ENCODE measurements at regions not wholly inside any gene's neighbourhood (a gene's known extent, or its start where the extent isn't known, plus 50 kb on each side); places are given as distances from the start of the nearest gene placed in this dataset.

DNA sequence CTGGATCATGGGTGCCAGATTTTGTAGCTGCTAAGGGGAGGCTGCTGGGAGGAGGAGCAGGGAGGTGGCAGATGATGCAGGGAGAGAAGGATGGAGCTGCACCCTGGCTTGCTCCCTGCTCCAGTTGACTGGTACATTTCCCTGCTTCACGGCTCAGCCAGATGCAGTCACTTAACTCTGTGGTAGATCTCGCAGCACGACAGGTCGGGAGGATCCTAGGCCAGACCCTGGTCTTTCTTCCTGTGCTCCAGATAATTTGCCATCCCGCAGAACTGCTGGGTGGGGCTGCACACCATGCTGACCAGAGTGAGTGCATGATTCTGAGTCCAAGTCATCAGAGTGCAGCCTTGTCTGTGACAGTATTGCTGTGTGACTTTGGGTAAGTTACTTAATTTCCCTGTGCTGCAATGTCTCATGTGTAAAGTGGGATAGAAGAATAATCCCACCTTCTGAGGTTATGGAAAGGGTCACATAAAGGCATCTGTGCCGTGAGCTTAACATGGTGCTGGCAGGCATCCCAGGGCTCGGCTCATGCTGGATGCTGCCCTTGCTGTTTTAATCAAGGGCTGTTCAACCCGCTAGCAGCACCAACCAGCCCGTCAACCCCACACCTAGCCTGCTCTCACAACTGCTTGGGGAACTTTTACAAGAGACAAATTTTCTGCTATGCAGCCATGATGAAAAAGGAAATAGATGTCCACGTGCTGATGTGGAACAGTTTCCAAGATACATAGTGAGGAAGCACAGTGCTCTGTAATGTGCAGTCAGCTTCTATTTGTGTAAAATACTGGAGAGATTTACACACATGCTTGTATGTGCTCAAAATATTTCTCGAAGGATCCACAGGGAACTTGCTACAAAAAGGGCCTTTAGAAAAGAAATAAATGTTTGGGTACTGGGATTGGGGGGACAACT is 257.9 kb downstream of the CDH26 start:
- H3K36me3 Mint-ChIP-seq (ENCODE audit: low read depth), result no peaks in the 10 kb centered on the region
- Histone ChIP-seq H3K9me3 (ENCODE audit: control insufficient read depth in 1 of 2, insufficient read depth in 1 of 2, low read length in 2 of 2) (no peaks in the 10 kb centered on the region), H3K4me1 (ENCODE audit: insufficient read depth, low read length) (peaks cover 2% of the 10 kb centered on the region), H3K27me3 (ENCODE audit: control insufficient read depth in 1 of 2, insufficient read depth in 2 of 2, low read length in 2 of 2) (no peaks in the 10 kb centered on the region), H3K27ac (ENCODE audit: low read depth in 1 of 2, low read length in 2 of 2) (no peak overlapping the region), H3K36me3 (ENCODE audit: insufficient read depth, low read length) (no peaks in the 10 kb centered on the region), H3K4me3 (ENCODE audit: low read length) (no peak overlapping the region)
- DNase-seq (no peak), ATAC-seq (ENCODE audit: poor library complexity) (no peak)
- intact Hi-C loops (cut with DNase I, micrococcal nuclease), result no loop called here
- CTCF ChIA-PET, result no interaction called here
- POLR2A ChIA-PET, result interaction anchor here (0.7 kb wide), 1 partner anchor 151 kb away, joined by 3 read pairs; no protein-coding TSS in a partner anchor
- H3K9me3 Mint-ChIP-seq, result no peaks in the 10 kb centered on the region
- no peaks in the 10 kb centered on the region for H3K27me3 Mint-ChIP-seq
- H3K4me3 Mint-ChIP-seq, result no peak overlapping the region
- no peak overlapping the region for H3K27ac Mint-ChIP-seq
- TF ChIP-seq, protein P1, sequence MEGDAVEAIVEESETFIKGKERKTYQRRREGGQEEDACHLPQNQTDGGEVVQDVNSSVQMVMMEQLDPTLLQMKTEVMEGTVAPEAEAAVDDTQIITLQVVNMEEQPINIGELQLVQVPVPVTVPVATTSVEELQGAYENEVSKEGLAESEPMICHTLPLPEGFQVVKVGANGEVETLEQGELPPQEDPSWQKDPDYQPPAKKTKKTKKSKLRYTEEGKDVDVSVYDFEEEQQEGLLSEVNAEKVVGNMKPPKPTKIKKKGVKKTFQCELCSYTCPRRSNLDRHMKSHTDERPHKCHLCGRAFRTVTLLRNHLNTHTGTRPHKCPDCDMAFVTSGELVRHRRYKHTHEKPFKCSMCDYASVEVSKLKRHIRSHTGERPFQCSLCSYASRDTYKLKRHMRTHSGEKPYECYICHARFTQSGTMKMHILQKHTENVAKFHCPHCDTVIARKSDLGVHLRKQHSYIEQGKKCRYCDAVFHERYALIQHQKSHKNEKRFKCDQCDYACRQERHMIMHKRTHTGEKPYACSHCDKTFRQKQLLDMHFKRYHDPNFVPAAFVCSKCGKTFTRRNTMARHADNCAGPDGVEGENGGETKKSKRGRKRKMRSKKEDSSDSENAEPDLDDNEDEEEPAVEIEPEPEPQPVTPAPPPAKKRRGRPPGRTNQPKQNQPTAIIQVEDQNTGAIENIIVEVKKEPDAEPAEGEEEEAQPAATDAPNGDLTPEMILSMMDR (IDR thresholded peaks at IDR 0.05), result no peak
- H3K4me1 Mint-ChIP-seq (ENCODE audit: low read depth), result peaks cover 3% of the 10 kb centered on the region

DNA sequence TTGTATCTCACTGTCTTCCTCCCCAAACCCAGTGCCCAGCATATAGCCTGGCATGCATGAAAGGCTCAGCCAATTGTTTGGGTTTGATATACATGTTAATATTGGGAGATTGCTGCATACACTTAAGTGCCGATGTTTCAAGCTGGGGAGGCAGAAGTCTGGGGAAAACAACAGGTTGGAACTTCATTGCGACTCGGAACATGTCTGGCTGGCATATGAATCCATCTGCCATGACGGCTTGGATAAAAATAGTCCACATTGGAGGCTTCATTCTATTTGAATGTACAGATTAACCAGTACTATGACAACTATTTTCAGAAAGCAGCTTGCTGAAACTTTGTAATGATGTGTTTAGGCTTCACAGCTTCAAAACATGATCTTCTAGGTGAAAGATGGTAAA is 261.0 kb downstream of the CDH26 start:
- ChIA-PET CTCF (no interaction called here), POLR2A (no interaction called here)
- H3K9me3 Mint-ChIP-seq, result no peaks in the 10 kb centered on the region
- no peaks in the 10 kb centered on the region for H3K4me1 ChIP-seq (ENCODE audit: insufficient read depth, low read length)
- H3K4me1 Mint-ChIP-seq (ENCODE audit: low read depth), result no peaks in the 10 kb centered on the region
- TF ChIP-seq, protein P1 (IDR thresholded peaks at IDR 0.05), result no peak
- H3K27ac Mint-ChIP-seq, result no peak overlapping the region
- H3K36me3 Mint-ChIP-seq (ENCODE audit: low read depth), result no peaks in the 10 kb centered on the region
- no peak overlapping the region for H3K4me3 ChIP-seq (ENCODE audit: low read length)
- no peak overlapping the region for H3K27ac ChIP-seq (ENCODE audit: low read depth in 1 of 2, low read length in 2 of 2)
- intact Hi-C loops (cut with DNase I, micrococcal nuclease), result no loop called here
- DNase-seq (no peak), ATAC-seq (ENCODE audit: poor library complexity) (no peak)
- H3K27me3 Mint-ChIP-seq, result no peaks in the 10 kb centered on the region
- H3K27me3 ChIP-seq (ENCODE audit: control insufficient read depth in 1 of 2, insufficient read depth in 2 of 2, low read length in 2 of 2), result no peaks in the 10 kb centered on the region
- no peaks in the 10 kb centered on the region for H3K9me3 ChIP-seq (ENCODE audit: control insufficient read depth in 1 of 2, insufficient read depth in 1 of 2, low read length in 2 of 2)
- H3K4me3 Mint-ChIP-seq, result no peak overlapping the region
- H3K36me3 ChIP-seq (ENCODE audit: insufficient read depth, low read length), result no peaks in the 10 kb centered on the region

- Mint-ChIP-seq H3K9me3 (no peaks in the 10 kb centered on the region), H3K27ac (no peak overlapping the region), H3K4me3 (no peak overlapping the region), H3K4me1 (ENCODE audit: low read depth) (no peaks in the 10 kb centered on the region), H3K27me3 (no peaks in the 10 kb centered on the region), H3K36me3 (ENCODE audit: low read depth) (no peaks in the 10 kb centered on the region)
- TF ChIP-seq, protein P1 (IDR thresholded peaks at IDR 0.05), result no peak
- ATAC-seq (ENCODE audit: poor library complexity) (no peak), DNase-seq (no peak)
- CTCF ChIA-PET, result no interaction called here
- Histone ChIP-seq H3K9me3 (ENCODE audit: control insufficient read depth in 1 of 2, insufficient read depth in 1 of 2, low read length in 2 of 2) (no peaks in the 10 kb centered on the region), H3K4me3 (ENCODE audit: low read length) (no peak overlapping the region), H3K4me1 (ENCODE audit: insufficient read depth, low read length) (no peaks in the 10 kb centered on the region), H3K27me3 (ENCODE audit: control insufficient read depth in 1 of 2, insufficient read depth in 2 of 2, low read length in 2 of 2) (no peaks in the 10 kb centered on the region), H3K36me3 (ENCODE audit: insufficient read depth, low read length) (no peaks in the 10 kb centered on the region), H3K27ac (ENCODE audit: low read depth in 1 of 2, low read length in 2 of 2) (no peak overlapping the region)
- POLR2A ChIA-PET, result no interaction called here
- intact Hi-C loops (cut with DNase I, micrococcal nuclease), result no loop called here
Observed at GRCh38 chr20:60219984-60220562, 261.9 kb downstream of the CDH26 start.

All from CD4-positive, alpha-beta T cell (primary cell).